ENCODE measurements at regions not wholly inside any gene's neighbourhood (a gene's known extent, or its start where the extent isn't known, plus 50 kb on each side); places are given as distances from the start of the nearest gene placed in this dataset.
A peak's percentile ranks its signal among the peaks of the same experiment; 100 is the strongest.

DNA sequence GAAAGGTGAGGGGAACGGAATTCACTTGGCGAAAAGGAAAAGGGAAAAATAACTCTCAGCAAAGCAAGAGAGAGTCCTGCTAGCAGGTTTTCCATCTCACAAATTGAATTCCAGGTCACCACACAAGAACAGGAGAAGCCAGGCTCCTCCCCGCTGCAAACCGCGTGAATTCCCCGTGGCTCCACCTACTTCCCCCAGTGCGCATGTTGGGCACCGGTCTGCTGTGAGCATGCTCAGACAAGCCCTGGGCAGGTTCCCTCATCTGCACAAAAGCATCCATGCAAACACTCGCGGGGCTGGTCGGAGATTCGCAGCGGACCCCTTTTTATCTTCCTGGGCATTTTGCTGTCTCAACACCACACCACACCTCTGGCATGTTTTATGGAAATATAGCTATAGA, 58.5 kb upstream of the S1PR3 start:
- Mint-ChIP-seq H3K27ac (ENCODE audit: unreplicated experiment) (peak overlapping the region; percentile 84), H3K4me3 (ENCODE audit: unreplicated experiment) (peak overlapping the region; percentile 64), H3K9me3 (ENCODE audit: unreplicated experiment) (no peaks in the 10 kb centered on the region), H3K4me1 (ENCODE audit: low read depth, unreplicated experiment) (peaks cover 12% of the 10 kb centered on the region), H3K36me3 (ENCODE audit: insufficient read depth, unreplicated experiment) (no peaks in the 10 kb centered on the region), H3K27me3 (ENCODE audit: insufficient read depth, unreplicated experiment) (no peaks in the 10 kb centered on the region)
- DNase-seq: peak; percentile 55 to 58
- Histone ChIP-seq H3K4me1 (peaks cover 19% of the 10 kb centered on the region), H3K27me3 (replicated peaks; ENCODE audit: control insufficient read depth, insufficient read depth, low read length) (no peaks in the 10 kb centered on the region), H3K9me3 (no peaks in the 10 kb centered on the region), H3K4me3 (ENCODE audit: low read depth, low read length) (no peak overlapping the region), H3K36me3 (ENCODE audit: control insufficient read depth, insufficient read depth, low read length) (no peaks in the 10 kb centered on the region)
- POLR2A ChIA-PET: no interaction called here
- TF ChIP-seq, protein P1, sequence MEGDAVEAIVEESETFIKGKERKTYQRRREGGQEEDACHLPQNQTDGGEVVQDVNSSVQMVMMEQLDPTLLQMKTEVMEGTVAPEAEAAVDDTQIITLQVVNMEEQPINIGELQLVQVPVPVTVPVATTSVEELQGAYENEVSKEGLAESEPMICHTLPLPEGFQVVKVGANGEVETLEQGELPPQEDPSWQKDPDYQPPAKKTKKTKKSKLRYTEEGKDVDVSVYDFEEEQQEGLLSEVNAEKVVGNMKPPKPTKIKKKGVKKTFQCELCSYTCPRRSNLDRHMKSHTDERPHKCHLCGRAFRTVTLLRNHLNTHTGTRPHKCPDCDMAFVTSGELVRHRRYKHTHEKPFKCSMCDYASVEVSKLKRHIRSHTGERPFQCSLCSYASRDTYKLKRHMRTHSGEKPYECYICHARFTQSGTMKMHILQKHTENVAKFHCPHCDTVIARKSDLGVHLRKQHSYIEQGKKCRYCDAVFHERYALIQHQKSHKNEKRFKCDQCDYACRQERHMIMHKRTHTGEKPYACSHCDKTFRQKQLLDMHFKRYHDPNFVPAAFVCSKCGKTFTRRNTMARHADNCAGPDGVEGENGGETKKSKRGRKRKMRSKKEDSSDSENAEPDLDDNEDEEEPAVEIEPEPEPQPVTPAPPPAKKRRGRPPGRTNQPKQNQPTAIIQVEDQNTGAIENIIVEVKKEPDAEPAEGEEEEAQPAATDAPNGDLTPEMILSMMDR (IDR thresholded peaks at IDR 0.05; ENCODE audit: insufficient read depth in 1 of 2, low read depth in 1 of 2, low read length in 1 of 2, severe bottlenecking in 1 of 2, unreplicated experiment in 1 of 2): no peak
- CTCF ChIA-PET: no interaction called here
- intact Hi-C loops (cut with micrococcal nuclease; ENCODE audit: unreplicated experiment): no loop called here
- no TSS peak for BruUV-seq (replicated peaks)

DNA sequence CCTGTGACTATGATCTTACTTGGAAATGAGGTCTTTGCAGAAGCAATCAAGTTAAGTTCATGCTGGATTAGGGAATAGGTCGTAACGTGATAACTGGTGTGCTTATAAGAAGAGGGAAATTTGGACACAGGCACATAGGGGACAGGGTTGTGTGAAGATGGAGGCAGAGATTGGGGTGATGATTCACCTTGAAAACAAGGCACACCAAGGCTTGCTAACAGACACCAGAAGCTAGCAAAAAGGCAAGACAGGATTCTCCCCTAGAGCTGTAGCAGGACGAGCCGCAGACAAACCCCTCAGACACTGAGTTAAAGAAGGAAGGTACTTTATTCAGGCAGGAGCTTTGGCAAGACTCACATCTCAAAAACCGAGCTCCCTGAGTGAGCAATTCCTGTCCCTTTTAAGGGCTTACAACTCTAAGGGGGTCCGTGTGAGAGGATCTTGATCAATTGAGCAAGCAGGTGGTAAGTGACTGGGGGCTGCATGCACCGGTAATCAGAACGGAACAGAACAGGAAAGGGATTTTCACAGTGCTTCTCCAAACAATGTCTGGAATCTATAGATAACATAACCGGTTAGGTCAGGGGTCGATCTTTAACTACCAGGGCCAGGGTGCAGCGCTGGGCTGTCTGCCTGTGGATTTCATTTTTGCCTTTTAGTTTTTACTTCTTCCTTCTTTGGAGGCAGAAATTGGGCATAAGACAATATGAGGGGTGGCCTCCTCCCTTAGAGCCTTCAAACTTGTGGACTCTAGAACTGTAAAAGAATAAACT, 57.5 kb upstream of the S1PR3 start:
- ChIA-PET POLR2A (no interaction called here), CTCF (interaction anchor here (0.7 kb wide), 1 partner anchor 159 kb away, joined by 3 read pairs; no protein-coding TSS in a partner anchor)
- intact Hi-C loops (cut with micrococcal nuclease; ENCODE audit: unreplicated experiment): no loop called here
- Mint-ChIP-seq H3K36me3 (ENCODE audit: insufficient read depth, unreplicated experiment) (no peaks in the 10 kb centered on the region), H3K27ac (ENCODE audit: unreplicated experiment) (peak overlapping the region; percentile 84), H3K4me3 (ENCODE audit: unreplicated experiment) (peak overlapping the region; percentile 64), H3K27me3 (ENCODE audit: insufficient read depth, unreplicated experiment) (no peaks in the 10 kb centered on the region), H3K9me3 (ENCODE audit: unreplicated experiment) (no peaks in the 10 kb centered on the region), H3K4me1 (ENCODE audit: low read depth, unreplicated experiment) (peaks cover 12% of the 10 kb centered on the region)
- no peaks in the 10 kb centered on the region for H3K9me3 ChIP-seq
- BruUV-seq (replicated peaks): no TSS peak
- peaks cover 19% of the 10 kb centered on the region for H3K4me1 ChIP-seq
- H3K36me3 ChIP-seq (ENCODE audit: control insufficient read depth, insufficient read depth, low read length): no peaks in the 10 kb centered on the region
- H3K27me3 ChIP-seq (replicated peaks; ENCODE audit: control insufficient read depth, insufficient read depth, low read length): no peaks in the 10 kb centered on the region
- TF ChIP-seq, protein P1 (IDR thresholded peaks at IDR 0.05; ENCODE audit: insufficient read depth in 1 of 2, low read depth in 1 of 2, low read length in 1 of 2, severe bottlenecking in 1 of 2, unreplicated experiment in 1 of 2): no peak
- no peak overlapping the region for H3K4me3 ChIP-seq (ENCODE audit: low read depth, low read length)
- peak; percentile 24 to 35 for DNase-seq

DNA sequence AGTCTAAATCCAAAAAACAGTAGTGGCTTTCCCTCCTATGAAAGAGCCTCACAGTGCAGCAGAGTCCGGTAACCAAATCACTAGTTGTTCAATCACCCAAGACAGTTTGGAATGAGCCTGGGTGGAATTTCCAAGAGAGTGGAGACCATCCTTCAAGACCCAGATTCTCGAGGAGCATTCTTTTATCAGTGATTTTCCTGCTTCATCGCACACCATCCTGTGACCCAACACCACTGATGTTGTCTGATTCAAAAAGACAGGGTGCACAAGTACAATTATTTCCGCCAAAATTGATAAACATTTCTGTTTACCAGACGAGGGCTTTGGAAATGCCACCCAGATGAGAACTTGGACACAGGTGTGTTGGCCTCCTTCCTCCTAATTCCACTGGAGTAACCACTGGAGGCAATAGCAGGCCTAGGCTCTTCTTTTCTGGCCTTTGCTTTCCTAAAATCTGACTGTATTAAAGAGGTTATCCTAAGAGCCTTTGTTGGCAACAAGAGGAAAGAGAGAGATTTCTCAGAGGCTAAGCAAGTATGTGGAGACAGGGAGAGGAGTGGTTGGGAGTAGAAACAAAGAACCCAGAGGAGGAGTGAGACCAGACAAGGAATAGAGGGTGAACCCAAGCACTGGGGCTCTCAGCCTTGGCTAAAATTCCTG, 56.3 kb upstream of the S1PR3 start:
- ChIA-PET CTCF (no interaction called here), POLR2A (no interaction called here)
- H3K27ac Mint-ChIP-seq (ENCODE audit: unreplicated experiment): no peak overlapping the region
- H3K27me3 ChIP-seq (replicated peaks; ENCODE audit: control insufficient read depth, insufficient read depth, low read length): no peaks in the 10 kb centered on the region
- BruUV-seq (replicated peaks): no TSS peak
- H3K4me1 Mint-ChIP-seq (ENCODE audit: low read depth, unreplicated experiment): peaks cover 12% of the 10 kb centered on the region
- no peaks in the 10 kb centered on the region for H3K36me3 Mint-ChIP-seq (ENCODE audit: insufficient read depth, unreplicated experiment)
- no peaks in the 10 kb centered on the region for H3K36me3 ChIP-seq (ENCODE audit: control insufficient read depth, insufficient read depth, low read length)
- no peaks in the 10 kb centered on the region for H3K27me3 Mint-ChIP-seq (ENCODE audit: insufficient read depth, unreplicated experiment)
- no peaks in the 10 kb centered on the region for H3K9me3 ChIP-seq
- no peaks in the 10 kb centered on the region for H3K9me3 Mint-ChIP-seq (ENCODE audit: unreplicated experiment)
- no peak overlapping the region for H3K4me3 ChIP-seq (ENCODE audit: low read depth, low read length)
- TF ChIP-seq, protein P1 (IDR thresholded peaks at IDR 0.05; ENCODE audit: insufficient read depth in 1 of 2, low read depth in 1 of 2, low read length in 1 of 2, severe bottlenecking in 1 of 2, unreplicated experiment in 1 of 2): no peak
- H3K4me1 ChIP-seq: peaks cover 19% of the 10 kb centered on the region
- intact Hi-C loops (cut with micrococcal nuclease; ENCODE audit: unreplicated experiment): no loop called here
- no peak overlapping the region for H3K4me3 Mint-ChIP-seq (ENCODE audit: unreplicated experiment)
- no peak for DNase-seq

Data from Caco-2 (cell line).